ENCODE measurements at regions not wholly inside any gene's neighbourhood (a gene's known extent, or its start where the extent isn't known, plus 50 kb on each side); places are given as distances from the start of the nearest gene placed in this dataset.

- no peak overlapping the region for H3K4me2 ChIP-seq (ENCODE audit: insufficient read depth in 1 of 2, low read depth in 2 of 2, low read length in 2 of 2)
- H3K27me3 ChIP-seq (replicated peaks in 1 of 4; ENCODE audit: control insufficient read depth in 3 of 4, extremely low read depth in 1 of 4, insufficient read depth in 3 of 4, low read length in 3 of 4): peaks cover 0 to 1% (median 0%) of the 10 kb centered on the region in 4 experiments; a peak in 1 of 7 replicates
- POLR2A ChIA-PET (ENCODE audit: partially characterized antibody): no interaction called here
These were observed 961.5 kb downstream of the KCNMA1 start for GRCh38 chr10:76675951-76676587.

More at GRCh38 chr10:76675951-76676587, 961.5 kb downstream of the KCNMA1 start:
- CTCF ChIA-PET (ENCODE audit: partially characterized antibody): no interaction called here
- DNase-seq (ENCODE audit: low read depth in 1 of 2, low spot score in 2 of 2) (no peak), FAIRE-seq (no peak)
- no peaks in the 10 kb centered on the region for H3K79me2 ChIP-seq (ENCODE audit: control insufficient read depth in 1 of 2, insufficient read depth in 2 of 2, low read length in 2 of 2)
- no peak for TF ChIP-seq HDAC2 (IDR thresholded peaks at IDR 0.05; ENCODE audit: borderline replicate concordance in 1 of 2, low read depth in 2 of 2, low read length in 2 of 2)
- TF ChIP-seq TAF1 (IDR thresholded peaks at IDR 0.05; ENCODE audit: low read depth, low read length): no peak
- no peak for TF ChIP-seq SIX5 (IDR thresholded peaks at IDR 0.05; ENCODE audit: low read depth, low read length)
- TF ChIP-seq SUZ12 (IDR thresholded peaks at IDR 0.05; ENCODE audit: low read length): no peak
- no peak for TF ChIP-seq RXRA (IDR thresholded peaks at IDR 0.05; ENCODE audit: insufficient read depth, low read depth, low read length)
- TF ChIP-seq KDM5A (IDR thresholded peaks at IDR 0.05; ENCODE audit: low read length): no peak
- no peak for TF ChIP-seq RNF2 (IDR thresholded peaks at IDR 0.05; ENCODE audit: borderline replicate concordance, low read depth, low read length, missing control alignments, poor library complexity, severe bottlenecking)
- TF ChIP-seq KDM4A (IDR thresholded peaks at IDR 0.05; ENCODE audit: low read depth, low read length, severe bottlenecking): no peak
- no peak for TF ChIP-seq POU5F1 (IDR thresholded peaks at IDR 0.05; ENCODE audit: low read depth, low read length)
- H3K9me3 ChIP-seq (ENCODE audit: insufficient read depth in 2 of 2, low read depth in 1 of 2, low read length in 1 of 2): no peaks in the 10 kb centered on the region
- H4K5ac ChIP-seq (ENCODE audit: insufficient read length, low read depth, low read length): no peak overlapping the region
- no peak overlapping the region for H2BK15ac ChIP-seq (ENCODE audit: low read length)
- H3K23me2 ChIP-seq (ENCODE audit: low read depth, low read length): no peaks in the 10 kb centered on the region
- H2BK120ac ChIP-seq (replicated peaks; ENCODE audit: low read depth, low read length): no peak overlapping the region
- H3K9ac ChIP-seq (replicated peaks in 1 of 4; ENCODE audit: extremely low read depth in 1 of 4, low read depth in 3 of 4, low read length in 3 of 4): no peak overlapping the region
- no peak overlapping the region for H2AK5ac ChIP-seq (ENCODE audit: low read depth, low read length)
- H3K23ac ChIP-seq (ENCODE audit: insufficient read length): no peak overlapping the region
- peak overlapping the region; percentile 34; the same call in 1 of the 2 replicates for H2AFZ ChIP-seq (ENCODE audit: low read length)
- no peak overlapping the region for H2BK12ac ChIP-seq (ENCODE audit: low read depth, low read length)
- no peak overlapping the region; the same call in 1 of the 2 replicates for H4K8ac ChIP-seq (ENCODE audit: extremely low read depth, insufficient read depth, low read length)
- H3K4me1 ChIP-seq (replicated peaks in 1 of 4; ENCODE audit: control insufficient read depth in 3 of 4, insufficient read depth in 4 of 4, low read length in 3 of 4): no peaks in the 10 kb centered on the region
- 89% methylated on average over 4 of the region's 4 CpGs; no CpG with 5 or more reads in 1 of the 2 experiments for WGBS, 2 experiments (ENCODE audit: extremely low coverage in 1 of 2, insufficient coverage in 1 of 2, insufficient read length in 1 of 2, insufficient replicate concordance in 2 of 2, low coverage in 1 of 2, low lambda C conversion rate in 2 of 2, missing lambda C conversion rate in 1 of 2)
- no peaks in the 10 kb centered on the region for H4K20me1 ChIP-seq (replicated peaks in 1 of 2; ENCODE audit: control insufficient read depth in 1 of 2, insufficient read depth in 2 of 2, low read length in 2 of 2)
- no peaks in the 10 kb centered on the region for H3K79me1 ChIP-seq (ENCODE audit: low read depth, low read length)
- no peak overlapping the region for H3K18ac ChIP-seq (ENCODE audit: extremely low read depth, low read length)
- H3K4ac ChIP-seq (replicated peaks; ENCODE audit: insufficient read length, low read depth, low read length): no peak overlapping the region
- no peak overlapping the region for H2BK20ac ChIP-seq (ENCODE audit: low read length)
- H3K36me3 ChIP-seq (ENCODE audit: control insufficient read depth in 2 of 4, insufficient read depth in 4 of 4, low read length in 3 of 4): no peaks in the 10 kb centered on the region
- no peak overlapping the region for H3K56ac ChIP-seq (replicated peaks; ENCODE audit: insufficient read length, low read depth, low read length)
- H3K4me3 ChIP-seq (ENCODE audit: extremely low read depth in 1 of 4, insufficient read depth in 2 of 4, low read depth in 3 of 4, low read length in 4 of 4): no peak overlapping the region
- no peak overlapping the region for H3K27ac ChIP-seq (ENCODE audit: low read depth, low read length)
- no peak overlapping the region for H4K91ac ChIP-seq (replicated peaks; ENCODE audit: insufficient read length, low read length)
- no peak overlapping the region for H3K14ac ChIP-seq (ENCODE audit: insufficient read length)
- no peak overlapping the region for H2BK5ac ChIP-seq (ENCODE audit: low read depth, low read length)
